NCI-H345 treated with DMSO at 0.1 percent for 48 hours (cell line): ENCODE measurements at regions not wholly inside any gene's neighbourhood (a gene's known extent, or its start where the extent isn't known, plus 50 kb on each side); places are given as distances from the start of the nearest gene placed in this dataset.

Source experiments
- DNase-seq: peaks from one replicate; lab custom pipeline; 2025; ENCODE audit not compliant: unreplicated experiment; lab: John Stamatoyannopoulos, UW

GRCh38 chr13:40434516-40435397 lies 231.7 kb downstream of the FOXO1 start:
- no peak for DNase-seq

- no peak for DNase-seq
Measured at GRCh38 chr13:40438022-40438680, 228.3 kb downstream of the FOXO1 start.

- DNase-seq, result no peak
Measured at GRCh38 chr13:40438999-40439797, 227.2 kb downstream of the FOXO1 start.

GRCh38 chr13:40439928-40440327 lies 226.5 kb downstream of the FOXO1 start:
- DNase-seq, result no peak

GRCh38 chr13:40440990-40441820 lies 225.2 kb downstream of the FOXO1 start:
- DNase-seq, result no peak

GRCh38 chr13:40442231-40442630 lies 224.2 kb downstream of the FOXO1 start:
- DNase-seq, result no peak

- DNase-seq, result no peak
Measured at GRCh38 chr13:40442826-40443225, 223.6 kb downstream of the FOXO1 start.

GRCh38 chr13:40444241-40444640 lies 222.2 kb downstream of the FOXO1 start:
- DNase-seq, result no peak

- DNase-seq, result peak; percentile 34
Measured at GRCh38 chr13:40445557-40445990, 220.9 kb downstream of the FOXO1 start.

- no peak for DNase-seq
Measured at GRCh38 chr13:40446365-40446764, 220.1 kb downstream of the FOXO1 start.

GRCh38 chr13:40447857-40448256 lies 218.6 kb downstream of the FOXO1 start:
- DNase-seq, result no peak

GRCh38 chr13:40452038-40452666 lies 214.3 kb downstream of the FOXO1 start:
- no peak for DNase-seq

GRCh38 chr13:40452741-40453334 lies 213.6 kb downstream of the FOXO1 start:
- no peak for DNase-seq

GRCh38 chr13:40453351-40454021 lies 213.0 kb downstream of the FOXO1 start:
- no peak for DNase-seq

GRCh38 chr13:40456397-40456953 lies 210.0 kb downstream of the FOXO1 start:
- DNase-seq, result peak; percentile 63

- DNase-seq, result no peak
Measured at GRCh38 chr13:40456979-40457553, 209.4 kb downstream of the FOXO1 start.

- DNase-seq, result no peak
Measured at GRCh38 chr13:40457929-40458719, 208.3 kb downstream of the FOXO1 start.

GRCh38 chr13:40458720-40458990 lies 207.8 kb downstream of the FOXO1 start:
- DNase-seq, result no peak
